GM18519 (cell line): ENCODE measurements at regions not wholly inside any gene's neighbourhood (a gene's known extent, or its start where the extent isn't known, plus 50 kb on each side); places are given as distances from the start of the nearest gene placed in this dataset.

Experiments used
- ATAC-seq: cut with Tn5 transposase; IDR thresholded peaks from one replicate; pipeline ENCODE4 v1.9.1; 2021; ENCODE audit warnings: mild to moderate bottlenecking, moderate library complexity; ENCODE audit not compliant: unreplicated experiment, low FRiP score

- ATAC-seq = no peak
These were observed 244.5 kb downstream of the DDX3Y start for GRCh38 chrY:13149148-13149547.

GRCh38 chrY:13167698-13168097, 263.0 kb downstream of the DDX3Y start:
- no peak for ATAC-seq

GRCh38 chrY:13168257-13168656, 263.6 kb downstream of the DDX3Y start:
- ATAC-seq = no peak
